ENCODE measurements at regions not wholly inside any gene's neighbourhood (a gene's known extent, or its start where the extent isn't known, plus 50 kb on each side); places are given as distances from the start of the nearest gene placed in this dataset.
A peak's percentile ranks its signal among the peaks of the same experiment; 100 is the strongest.

- intact Hi-C loops (cut with DNase I): no loop called here
- Histone ChIP-seq H3K36me3 (no peaks in the 10 kb centered on the region), H3K27me3 (no peaks in the 10 kb centered on the region), H3K9me3 (no peaks in the 10 kb centered on the region), H3K27ac (peak overlapping the region in 1 of 2 donors; percentile 57), H3K4me3 (no peak overlapping the region), H3K4me1 (peaks cover 0 to 6% of the 10 kb centered on the region in 2 donors)
- no peak for DNase-seq
- ATAC-seq: peak; percentile 74
- no peak for TF ChIP-seq CTCF (IDR thresholded peaks at IDR 0.05)
Observed at GRCh38 chr13:50697746-50698539, 145.5 kb downstream of the DLEU7 start.

- H3K27ac ChIP-seq: peak overlapping the region in 1 of 2 donors; percentile 26
- H3K36me3 ChIP-seq: no peaks in the 10 kb centered on the region
- intact Hi-C loops (cut with DNase I): no loop called here
- no peak overlapping the region for H3K4me3 ChIP-seq
- DNase-seq (no peak), ATAC-seq (no peak)
- no peaks in the 10 kb centered on the region for H3K4me1 ChIP-seq
- H3K9me3 ChIP-seq: no peaks in the 10 kb centered on the region
- TF ChIP-seq CTCF (IDR thresholded peaks at IDR 0.05): no peak
- H3K27me3 ChIP-seq: no peaks in the 10 kb centered on the region
Observed at GRCh38 chr13:50699874-50700663, 143.4 kb downstream of the DLEU7 start.

- TF ChIP-seq CTCF (IDR thresholded peaks at IDR 0.05): no peak
- Histone ChIP-seq H3K9me3 (no peaks in the 10 kb centered on the region), H3K4me1 (no peaks in the 10 kb centered on the region), H3K4me3 (no peak overlapping the region), H3K36me3 (no peaks in the 10 kb centered on the region), H3K27ac (no peak overlapping the region), H3K27me3 (no peaks in the 10 kb centered on the region)
- DNase-seq: no peak
- ATAC-seq: no peak
- intact Hi-C loops (cut with DNase I): no loop called here
Observed at GRCh38 chr13:50700664-50701305, 142.7 kb downstream of the DLEU7 start.

- ATAC-seq: no peak
Observed at GRCh38 chr13:50701469-50701868, 142.0 kb downstream of the DLEU7 start.

More at GRCh38 chr13:50701469-50701868, 142.0 kb downstream of the DLEU7 start:
- no peaks in the 10 kb centered on the region for H3K36me3 ChIP-seq
- no peak for DNase-seq
- no peaks in the 10 kb centered on the region for H3K27me3 ChIP-seq
- H3K4me1 ChIP-seq: no peaks in the 10 kb centered on the region
- H3K9me3 ChIP-seq: no peaks in the 10 kb centered on the region
- H3K27ac ChIP-seq: no peak overlapping the region
- no peak for TF ChIP-seq CTCF (IDR thresholded peaks at IDR 0.05)
- intact Hi-C loops (cut with DNase I): no loop called here
- H3K4me3 ChIP-seq: no peak overlapping the region

Measured in left lung (tissue), 4 donors.